DLD1 (cell line): ENCODE measurements at regions not wholly inside any gene's neighbourhood (a gene's known extent, or its start where the extent isn't known, plus 50 kb on each side); places are given as distances from the start of the nearest gene placed in this dataset.

ENCODE experiments used
- in situ Hi-C: cut with HindIII; loops from 2 replicates; pipeline ENCODE4 v1.10.0; 2017; ENCODE audit warnings: low sequenced_read_pairs

DNA sequence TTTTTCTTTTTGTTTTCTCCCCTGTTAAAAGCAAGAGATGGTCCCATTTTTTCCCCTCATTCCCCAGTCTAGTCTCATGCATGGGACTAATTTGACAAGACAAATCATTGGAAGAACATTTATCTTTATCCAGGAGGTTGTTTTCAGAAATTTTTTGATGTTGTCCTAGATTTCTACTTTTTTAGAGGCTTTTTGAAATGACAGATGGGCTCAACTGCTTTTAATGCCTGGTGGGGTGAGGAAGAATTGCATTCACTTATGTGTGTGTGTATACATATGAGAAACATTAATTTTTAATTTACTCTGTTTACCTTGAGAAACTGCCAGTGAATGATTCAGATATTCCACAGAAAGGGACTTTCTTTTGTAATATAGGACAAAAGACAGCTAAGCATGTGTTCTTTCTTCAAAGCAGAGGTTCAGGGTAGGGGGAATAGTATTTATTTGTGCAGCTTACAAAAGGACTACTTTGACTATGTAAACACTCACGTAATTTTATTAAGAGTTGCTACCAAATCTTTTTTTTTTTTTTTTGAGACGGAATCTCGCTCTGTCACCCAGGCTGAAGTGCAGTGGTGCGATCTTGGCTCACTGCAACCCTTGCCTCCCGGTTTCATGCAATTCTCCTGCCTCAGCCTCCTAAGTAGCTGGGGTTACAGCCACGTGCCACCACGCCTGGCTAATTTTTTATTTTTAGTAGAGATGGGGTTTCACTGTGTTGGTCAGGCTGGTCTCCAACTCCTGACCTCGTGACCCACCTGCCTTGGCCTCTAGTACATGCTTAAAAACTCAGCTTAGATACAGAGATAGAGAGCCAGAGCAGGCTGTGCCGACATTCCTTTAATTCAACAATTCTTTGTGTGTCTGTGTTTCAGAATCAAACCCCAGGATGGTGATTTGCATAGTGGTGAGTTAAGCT, 130.1 kb upstream of the RARB start:
- in situ Hi-C loops, result no loop called here

GRCh38 chr3:25300141-25300540, 127.9 kb upstream of the RARB start:
- in situ Hi-C loops, result no loop called here

GRCh38 chr3:25304916-25305315, 123.1 kb upstream of the RARB start:
- in situ Hi-C loops, result no loop called here

DNA sequence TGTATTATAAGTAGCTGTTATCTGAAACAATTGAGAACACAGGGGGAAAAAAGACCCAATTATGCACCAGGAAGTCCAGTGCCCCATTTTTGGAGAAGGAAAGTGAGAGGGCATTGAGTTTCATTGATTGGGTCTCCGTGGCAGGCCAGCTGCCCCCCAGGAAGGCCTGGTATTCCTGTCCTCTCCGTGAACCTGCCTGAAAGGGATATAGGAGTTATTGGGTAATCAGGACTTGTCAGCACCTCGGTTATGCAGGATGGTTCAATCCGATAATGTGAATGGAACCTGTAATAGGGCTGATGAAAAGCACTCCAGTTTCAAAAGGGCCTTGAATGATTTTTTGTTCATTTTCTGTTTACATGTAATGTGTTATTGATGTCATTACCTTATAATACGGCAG, 122.0 kb upstream of the RARB start:
- in situ Hi-C loops, result no loop called here

DNA sequence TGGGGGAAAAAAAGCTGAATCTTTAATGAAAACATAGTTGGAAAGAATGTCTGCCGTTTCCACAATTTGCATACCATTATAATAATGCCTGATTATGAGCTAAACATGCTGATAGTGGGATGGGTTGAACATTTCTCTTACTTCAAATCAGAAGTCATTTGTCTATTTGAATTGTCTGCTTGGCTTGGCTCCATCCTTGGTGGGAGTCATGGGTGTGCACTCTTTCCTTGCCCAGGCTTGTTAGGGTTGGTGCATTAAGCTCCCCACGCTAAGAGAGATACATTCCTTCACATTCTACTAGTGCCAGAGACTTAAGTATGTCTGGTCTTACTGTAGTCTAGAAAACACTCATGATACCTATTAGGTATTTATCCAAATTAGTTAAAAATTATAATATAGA, 121.4 kb upstream of the RARB start:
- in situ Hi-C loops, result no loop called here

GRCh38 chr3:25313286-25313685, 114.8 kb upstream of the RARB start:
- in situ Hi-C loops, result no loop called here

GRCh38 chr3:25324954-25325655, 103.0 kb upstream of the RARB start:
- in situ Hi-C loops, result no loop called here

DNA sequence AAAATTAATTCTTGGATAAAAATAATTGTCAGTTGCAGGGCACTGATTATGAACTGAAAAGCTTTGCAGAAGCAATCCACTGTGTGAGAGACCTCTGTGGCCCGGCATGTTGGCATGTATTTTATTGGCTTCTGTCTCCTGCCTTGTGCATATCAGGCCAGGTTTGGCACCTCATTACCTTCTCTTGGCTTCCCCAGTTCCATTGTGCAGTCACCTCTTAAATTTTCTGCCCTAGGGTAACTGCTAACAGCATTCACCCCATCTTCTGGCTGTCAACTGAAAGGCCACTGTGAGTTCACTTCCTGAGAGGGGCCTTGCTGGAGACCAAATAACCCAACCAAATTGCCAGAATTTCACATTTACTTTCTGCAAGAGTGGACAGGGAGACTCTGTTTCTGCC, 92.7 kb upstream of the RARB start:
- in situ Hi-C loops, result no loop called here

DNA sequence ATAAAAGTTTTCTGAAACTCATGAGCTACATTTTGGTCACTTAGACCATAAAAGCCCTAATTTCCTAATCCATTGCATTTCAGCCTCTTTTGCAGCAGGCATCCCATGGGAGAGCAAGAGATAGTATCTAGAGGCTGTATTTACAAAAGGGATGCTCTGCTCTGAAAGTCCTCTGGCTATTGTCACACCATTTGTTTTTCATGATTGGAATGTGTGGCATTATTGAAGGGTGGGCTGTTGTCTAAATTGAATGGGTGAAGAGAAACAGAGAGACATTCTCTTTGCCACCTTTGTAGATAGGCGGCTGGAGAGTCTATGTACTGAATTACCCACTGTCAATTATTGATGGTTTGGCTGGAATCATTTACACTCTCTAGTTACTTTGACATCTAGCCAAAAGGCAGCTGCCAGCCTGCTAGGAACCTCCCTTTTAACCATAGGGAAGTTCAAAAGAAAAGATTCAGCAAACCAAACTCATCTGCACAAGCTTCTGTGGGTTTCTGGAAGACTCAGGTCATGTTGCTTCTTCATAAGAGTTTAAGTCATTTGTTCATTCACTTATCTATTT, 89.8 kb upstream of the RARB start:
- in situ Hi-C loops, result no loop called here

DNA sequence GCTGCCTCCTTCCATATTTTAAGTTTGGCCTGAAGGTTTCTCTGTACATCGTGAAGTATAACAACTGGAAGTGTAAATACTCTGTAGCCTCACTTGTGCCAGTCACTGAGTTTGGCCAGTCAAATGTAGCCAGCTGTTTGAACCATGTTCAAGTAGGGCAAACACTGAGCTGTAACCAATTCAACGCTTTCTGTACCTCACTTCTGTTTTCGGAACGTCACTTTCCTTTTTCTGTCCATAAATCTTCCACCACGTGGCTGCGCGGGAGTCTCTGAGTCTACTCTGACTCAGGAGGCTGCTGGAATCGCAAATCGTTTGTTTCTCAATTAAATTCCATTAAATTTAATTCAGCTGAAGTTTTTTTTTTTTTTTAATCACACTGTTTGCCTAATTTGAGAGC, 88.8 kb upstream of the RARB start:
- in situ Hi-C loops, result no loop called here

DNA sequence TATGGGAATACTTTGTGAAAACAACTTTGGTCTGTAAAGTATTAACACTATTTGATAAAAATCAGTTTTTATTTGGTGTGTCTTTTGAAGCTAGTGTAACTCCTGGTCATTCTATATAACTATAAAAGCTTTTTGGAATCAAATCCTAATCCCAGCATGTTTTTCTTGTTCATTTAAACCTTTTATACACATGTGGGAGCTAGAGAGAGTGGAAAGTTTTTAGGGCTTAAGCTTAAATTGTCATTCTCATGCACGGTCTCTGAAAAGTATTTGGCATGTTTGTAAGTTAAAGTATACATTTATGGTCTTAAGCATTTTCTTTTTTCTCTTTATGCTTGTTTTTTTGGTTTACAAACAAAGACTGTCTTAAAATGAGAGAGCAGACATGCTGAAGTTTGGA, 83.4 kb upstream of the RARB start:
- in situ Hi-C loops, result no loop called here

GRCh38 chr3:25349095-25349494, 79.0 kb upstream of the RARB start:
- in situ Hi-C loops, result no loop called here

DNA sequence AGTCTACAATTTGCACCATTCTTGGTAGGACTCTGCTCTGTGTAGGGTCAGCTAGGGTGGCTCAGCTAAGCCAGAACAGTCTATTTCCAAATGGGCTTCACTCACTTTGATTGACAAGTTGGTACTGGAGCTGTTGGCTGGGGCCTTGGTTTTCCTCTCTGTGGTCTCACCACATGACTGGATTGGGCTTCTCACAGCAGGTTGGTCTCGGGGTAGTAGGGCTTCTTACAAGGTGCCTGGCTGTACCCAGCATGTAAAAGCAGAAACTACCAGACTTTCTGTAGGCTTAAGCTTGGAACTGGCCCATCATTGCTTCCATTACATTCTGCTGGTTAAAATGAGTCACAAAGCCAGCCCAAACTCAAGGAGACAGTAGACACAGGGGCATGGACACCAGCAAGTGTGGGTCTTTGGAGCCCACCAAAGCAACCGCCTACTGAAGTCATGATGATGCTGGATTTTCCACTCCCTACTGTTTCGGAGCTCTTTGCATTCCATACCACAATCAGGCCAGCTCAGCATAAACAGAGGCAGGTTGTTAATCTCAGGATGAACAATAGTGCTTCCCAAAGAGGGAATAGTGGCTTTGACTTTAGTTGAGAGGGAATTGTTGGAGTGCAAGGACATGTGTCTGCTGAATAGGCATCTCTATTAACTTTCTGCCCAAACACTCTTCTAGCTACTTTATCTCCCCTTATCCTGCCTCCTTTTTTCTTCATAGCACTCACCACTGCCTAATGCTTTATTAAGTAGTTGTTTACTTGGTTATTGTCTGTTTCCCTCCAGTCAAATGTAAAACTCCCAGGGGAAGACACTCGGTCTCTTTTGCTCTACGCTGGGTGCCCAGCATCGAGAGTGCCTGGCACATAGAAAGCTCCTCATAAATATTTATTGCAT, 78.0 kb upstream of the RARB start:
- in situ Hi-C loops, result no loop called here

DNA sequence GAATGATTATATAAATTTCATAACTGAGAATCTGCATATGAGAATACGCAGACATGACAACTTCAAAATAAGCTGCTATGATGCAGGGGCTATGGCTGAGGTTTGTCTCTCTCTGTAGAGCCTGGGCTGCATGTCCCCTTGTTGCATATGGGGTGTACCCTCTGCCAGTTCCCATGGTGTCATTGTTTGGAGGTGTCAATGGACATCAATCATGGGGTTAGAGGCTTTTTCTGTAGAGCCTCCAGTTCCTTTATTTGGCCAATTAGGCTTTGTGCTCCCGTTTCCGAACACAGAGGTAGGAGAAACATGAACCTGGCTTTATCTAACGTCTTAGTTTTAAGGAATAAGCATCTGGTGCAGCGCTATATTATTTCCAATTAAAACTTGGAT, 77.3 kb upstream of the RARB start:
- in situ Hi-C loops, result no loop called here

DNA sequence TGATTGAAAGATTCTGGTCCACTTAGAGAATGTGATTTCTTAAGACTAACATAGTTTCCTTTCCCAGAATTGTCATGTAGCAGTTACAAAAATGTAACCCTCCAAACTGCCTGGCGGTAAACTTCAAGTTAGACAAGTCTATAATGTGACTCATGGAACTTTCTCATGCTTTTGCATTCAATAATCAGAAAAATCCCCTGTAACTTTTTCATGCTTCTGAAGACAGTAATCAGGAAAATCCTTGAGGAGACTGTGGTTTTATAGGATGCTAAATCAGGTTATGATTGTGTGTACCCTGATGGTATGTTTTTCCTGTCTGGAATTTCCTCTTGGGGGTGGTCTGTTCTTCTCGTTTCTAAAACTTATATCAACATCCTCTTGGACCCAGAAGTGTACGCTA, 74.0 kb upstream of the RARB start:
- in situ Hi-C loops, result no loop called here

GRCh38 chr3:25355034-25355885, 72.8 kb upstream of the RARB start:
- in situ Hi-C loops, result no loop called here

DNA sequence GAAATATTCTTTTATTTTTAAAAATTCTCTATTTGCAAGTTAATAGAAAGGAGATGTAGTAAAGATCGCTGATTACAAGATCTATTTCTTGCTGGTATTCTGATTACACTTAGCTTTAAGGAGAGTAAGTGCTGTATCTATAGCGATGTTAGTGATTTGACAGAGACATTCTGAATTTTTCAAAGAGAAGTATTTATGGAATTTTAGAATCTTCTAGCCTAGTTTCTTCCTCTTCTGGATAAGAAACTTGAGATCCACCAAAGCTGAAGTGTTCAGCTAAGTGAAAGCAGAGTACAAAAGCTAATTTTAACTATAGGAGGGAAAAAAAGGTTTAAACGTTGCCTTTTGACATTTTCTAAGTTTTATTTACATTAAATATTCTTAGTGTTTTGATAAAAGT, 72.1 kb upstream of the RARB start:
- in situ Hi-C loops, result no loop called here

DNA sequence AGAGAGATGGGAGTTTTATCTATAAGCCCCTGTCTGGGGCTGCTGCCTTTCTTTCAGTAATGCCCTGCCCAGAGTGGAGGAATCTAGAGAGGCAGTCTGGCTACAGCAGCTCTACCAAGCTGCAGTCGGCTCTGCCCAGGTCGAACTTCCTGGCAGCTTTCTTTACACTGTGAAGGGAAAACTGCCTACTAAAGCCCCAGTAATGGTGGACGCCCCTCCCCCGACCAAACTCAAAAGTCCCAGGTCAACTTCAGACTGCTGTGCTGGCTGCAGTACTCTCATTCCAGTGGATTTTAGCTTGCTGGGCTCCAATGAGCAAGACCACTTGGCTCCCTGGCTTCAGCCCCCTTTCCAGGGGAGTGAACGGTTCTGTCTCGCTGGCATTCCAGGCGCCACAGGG, 65.9 kb upstream of the RARB start:
- in situ Hi-C loops, result no loop called here

DNA sequence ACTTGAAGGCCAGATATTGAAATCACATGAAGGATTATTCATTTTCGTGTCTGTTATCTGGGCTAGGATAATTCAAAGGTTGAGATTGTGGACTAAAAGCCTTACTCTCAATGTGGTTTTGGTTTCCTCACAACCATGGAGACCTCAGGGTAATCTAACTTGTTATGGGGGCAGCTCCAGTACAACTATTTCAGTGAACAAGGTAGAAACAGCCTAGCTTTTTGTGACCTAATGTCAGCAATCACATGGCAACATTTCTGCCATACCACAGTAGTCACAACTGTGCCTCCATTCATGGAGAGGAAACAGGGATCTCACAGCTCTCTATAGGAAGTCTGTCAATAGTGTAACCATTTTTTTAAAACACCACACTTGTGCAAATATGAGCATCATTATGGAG, 62.4 kb upstream of the RARB start:
- in situ Hi-C loops, result no loop called here

DNA sequence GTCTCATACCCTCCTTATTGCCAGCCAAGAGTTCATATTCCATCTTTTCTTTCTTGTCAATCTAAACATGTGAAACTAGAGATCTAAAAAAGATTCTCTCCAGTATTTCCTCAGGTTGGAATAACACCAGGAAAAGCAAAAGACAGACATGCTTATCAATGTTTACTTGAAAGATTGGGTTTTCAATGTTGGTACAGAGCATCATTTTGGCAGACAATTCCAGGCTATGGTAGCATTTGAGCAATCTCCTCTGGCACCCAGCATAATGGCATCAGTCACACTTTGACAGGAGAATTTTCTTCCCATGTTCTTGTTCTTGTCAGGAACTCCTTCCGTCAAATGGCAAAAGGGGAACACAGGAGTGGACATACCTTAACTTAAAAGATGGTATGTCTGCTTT, 61.0 kb upstream of the RARB start:
- in situ Hi-C loops, result no loop called here
